H1 (cell line): ENCODE measurements at regions not wholly inside any gene's neighbourhood (a gene's known extent, or its start where the extent isn't known, plus 50 kb on each side); places are given as distances from the start of the nearest gene placed in this dataset.

ENCODE experiments used
- CTCF ChIA-PET: fragments of 300-600 bp; sonication (Branson Sonifier 250); formaldehyde crosslinking; loops from one replicate; lab custom pipeline; 2021; ENCODE audit not compliant: partially characterized antibody; lab: Charles Lee
- POLR2A ChIA-PET: fragments of 300-600 bp; sonication (Branson Sonifier 250); formaldehyde crosslinking; loops from one replicate; lab custom pipeline; 2021; ENCODE audit warnings: inconsistent platforms; ENCODE audit not compliant: partially characterized antibody; lab: Charles Lee
- DNase-seq, 2 experiments: peaks; one replicate each; pipeline versions ENCODE4 v3.0.0 to v3.0.0-alpha.2; 2010 to 2022; ENCODE audit warnings: low spot score in 2 of 2, low read depth in 1 of 2, mixed read lengths in 1 of 2
- FAIRE-seq: peaks from 2 replicates; lab custom pipeline; 2011; peaks lifted over from hg19 to GRCh38; lab: Jason Lieb, UNC
- H2AFZ ChIP-seq: 2 replicates; pipeline ENCODE4 v1.8.1; 2012; ENCODE audit warnings: low read length, inconsistent platforms
- H2AK5ac ChIP-seq: 2 replicates; pipeline ENCODE4 v1.6.1; 2013; ENCODE audit warnings: low read depth, low read length
- H2BK120ac ChIP-seq: replicated peaks from 2 replicates; pipeline ENCODE3; 2013; ENCODE audit warnings: low read depth, low read length, inconsistent platforms
- H2BK12ac ChIP-seq: 2 replicates; pipeline ENCODE4 v1.6.1; 2013; ENCODE audit warnings: low read depth, low read length
- H2BK15ac ChIP-seq: 2 replicates; pipeline ENCODE4 v1.6.1; 2013; ENCODE audit warnings: low read length
- H2BK20ac ChIP-seq: 2 replicates; pipeline ENCODE4 v1.6.1; 2013; ENCODE audit warnings: low read length
- H2BK5ac ChIP-seq: 2 replicates; pipeline ENCODE4 v1.6.1; 2013; ENCODE audit warnings: low read depth, low read length
- H3K14ac ChIP-seq: 2 replicates; pipeline ENCODE4 v1.6.1; 2013; ENCODE audit warnings: inconsistent platforms; ENCODE audit not compliant: insufficient read length
- H3K18ac ChIP-seq: 2 replicates; pipeline ENCODE4 v1.6.1; 2013; ENCODE audit warnings: low read length; ENCODE audit errors: extremely low read depth
- H3K23ac ChIP-seq: 2 replicates; pipeline ENCODE4 v1.6.1; 2013; ENCODE audit warnings: inconsistent platforms; ENCODE audit not compliant: insufficient read length
- H3K23me2 ChIP-seq: 2 replicates; pipeline ENCODE4 v1.6.1; 2013; ENCODE audit warnings: low read depth, low read length
- H3K27ac ChIP-seq: 2 replicates; pipeline ENCODE4 v1.6.1; 2011; ENCODE audit warnings: low read depth, low read length, inconsistent platforms
- H3K27me3 ChIP-seq, 4 experiments: replicated peaks in 1 of 4; 1 replicate in 1 of 4; 2 replicates in 3 of 4; pipeline versions ENCODE4 v1.6.1 to v1.8.1; 2011 to 2013; ENCODE audit warnings: low read length in 3 of 4, mild to moderate bottlenecking in 3 of 4, inconsistent platforms in 2 of 4, mixed read lengths in 2 of 4, moderate library complexity in 1 of 4; ENCODE audit not compliant: control insufficient read depth in 3 of 4, insufficient read depth in 3 of 4; ENCODE audit errors: extremely low read depth in 1 of 4
- H3K36me3 ChIP-seq, 4 experiments: 2 replicates each; pipeline versions ENCODE4 v1.6.1 to v1.8.1; 2011 to 2013; ENCODE audit warnings: mild to moderate bottlenecking in 4 of 4, low read length in 3 of 4, moderate library complexity in 2 of 4, control low read depth in 1 of 4, inconsistent platforms in 1 of 4; ENCODE audit not compliant: insufficient read depth in 4 of 4, control insufficient read depth in 2 of 4
- H3K4ac ChIP-seq: replicated peaks from 2 replicates; pipeline ENCODE3; 2013; ENCODE audit warnings: low read length, low read depth, mixed read lengths, inconsistent platforms; ENCODE audit not compliant: insufficient read length
- H3K4me1 ChIP-seq, 4 experiments: replicated peaks in 1 of 4; 1 replicate in 1 of 4; 2 replicates in 3 of 4; pipeline versions ENCODE4 v1.6.1 to v1.8.1; 2011 to 2013; ENCODE audit warnings: low read length in 3 of 4, inconsistent platforms in 2 of 4, mixed read lengths in 1 of 4; ENCODE audit not compliant: insufficient read depth in 4 of 4, control insufficient read depth in 3 of 4
- H3K4me2 ChIP-seq, 2 experiments: 2 replicates each; pipeline versions ENCODE4 v1.6.1 to v1.8.1; 2011 to 2013; ENCODE audit warnings: low read depth in 2 of 2, low read length in 2 of 2, control low read depth in 1 of 2, inconsistent platforms in 1 of 2, mild to moderate bottlenecking in 1 of 2; ENCODE audit not compliant: insufficient read depth in 1 of 2
- H3K4me3 ChIP-seq, 4 experiments: fragments of 200-600, 300-600 bp in 1 of 4; sonication (generic), shearing (Covaris generic), sonication (Bioruptor Twin) in 1 of 4; 2 replicates each; pipeline versions ENCODE4 v1.5.1 to v1.8.1; 2011 to 2016; ENCODE audit warnings: low read length in 4 of 4, low read depth in 3 of 4, control low read depth in 2 of 4, inconsistent platforms in 2 of 4, mild to moderate bottlenecking in 2 of 4, mixed read lengths in 1 of 4, moderate library complexity in 1 of 4; ENCODE audit not compliant: insufficient read depth in 2 of 4; ENCODE audit errors: extremely low read depth in 1 of 4
- H3K56ac ChIP-seq: replicated peaks from 2 replicates; pipeline ENCODE3; 2013; ENCODE audit warnings: low read depth, mild to moderate bottlenecking, mixed read lengths, low read length, inconsistent platforms; ENCODE audit not compliant: insufficient read length
- H3K79me1 ChIP-seq: 2 replicates; pipeline ENCODE4 v1.6.1; 2013; ENCODE audit warnings: low read depth, low read length, control low read depth
- H3K79me2 ChIP-seq, 2 experiments: 2 replicates each; pipeline versions ENCODE4 v1.6.1 to v1.8.1; 2012 to 2013; ENCODE audit warnings: low read length in 2 of 2, mild to moderate bottlenecking in 2 of 2, inconsistent platforms in 1 of 2; ENCODE audit not compliant: insufficient read depth in 2 of 2, control insufficient read depth in 1 of 2
- H3K9ac ChIP-seq, 4 experiments: replicated peaks in 1 of 4; 1 replicate in 1 of 4; 2 replicates in 3 of 4; pipeline versions ENCODE4 v1.6.1 to v1.8.1; 2011 to 2013; ENCODE audit warnings: low read depth in 3 of 4, low read length in 3 of 4, control low read depth in 2 of 4, mild to moderate bottlenecking in 2 of 4, moderate library complexity in 2 of 4, inconsistent platforms in 1 of 4; ENCODE audit errors: extremely low read depth in 1 of 4
- H3K9me3 ChIP-seq, 2 experiments: 2 replicates each; pipeline versions ENCODE4 v1.6.1 to v1.8.1; 2012 to 2013; ENCODE audit warnings: mild to moderate bottlenecking in 2 of 2, moderate library complexity in 2 of 2, control low read depth in 1 of 2, inconsistent platforms in 1 of 2, low read depth in 1 of 2, low read length in 1 of 2, mixed read lengths in 1 of 2; ENCODE audit not compliant: insufficient read depth in 2 of 2
- H4K20me1 ChIP-seq, 2 experiments: replicated peaks in 1 of 2; 2 replicates each; pipeline versions ENCODE3 to v1.8.1; 2011 to 2013; ENCODE audit warnings: inconsistent platforms in 2 of 2, low read length in 2 of 2, mild to moderate bottlenecking in 1 of 2; ENCODE audit not compliant: insufficient read depth in 2 of 2, control insufficient read depth in 1 of 2
- H4K5ac ChIP-seq: 2 replicates; pipeline ENCODE4 v1.6.1; 2013; ENCODE audit warnings: low read length, low read depth, mixed read lengths, inconsistent platforms; ENCODE audit not compliant: insufficient read length
- H4K8ac ChIP-seq: 2 replicates; pipeline ENCODE4 v1.8.0; 2013; ENCODE audit warnings: mild to moderate bottlenecking, moderate library complexity, low read length, inconsistent platforms; ENCODE audit not compliant: insufficient read depth; ENCODE audit errors: extremely low read depth
- H4K91ac ChIP-seq: replicated peaks from 2 replicates; pipeline ENCODE3; 2013; ENCODE audit warnings: low read length, mixed read lengths, inconsistent platforms; ENCODE audit not compliant: insufficient read length
- GABPA ChIP-seq: IDR thresholded peaks from 2 replicates; pipeline ENCODE4 v1.6.1; 2011; ENCODE audit warnings: mild to moderate bottlenecking, low read length, moderate library complexity, borderline replicate concordance; ENCODE audit not compliant: insufficient read depth
- JUN ChIP-seq: IDR thresholded peaks from 2 replicates; pipeline ENCODE4 v1.6.1; 2011; ENCODE audit warnings: low read depth, mild to moderate bottlenecking, improper control_type of control experiment, low read length
- MAX ChIP-seq: IDR thresholded peaks from 2 replicates; pipeline ENCODE4 v1.6.1; 2012; ENCODE audit warnings: inconsistent platforms
- PHF8 ChIP-seq: fragments of 200-600 bp; sonication (generic); conservative IDR thresholded peaks from 2 replicates; pipeline ENCODE4 v1.7.1; 2012; ENCODE audit warnings: low read depth, mild to moderate bottlenecking, inconsistent platforms, low read length, moderate library complexity
- RAD21 ChIP-seq, 2 experiments: IDR thresholded peaks in 1 of 2; conservative IDR thresholded peaks in 1 of 2; 2 replicates each; pipeline ENCODE4 v1.6.1; 2011; ENCODE audit warnings: low read depth in 2 of 2, low read length in 2 of 2, improper control_type of control experiment in 1 of 2, inconsistent platforms in 1 of 2, mild to moderate bottlenecking in 1 of 2, moderate library complexity in 1 of 2
- RFX5 ChIP-seq: IDR thresholded peaks from 2 replicates; pipeline ENCODE4 v1.6.1; 2011; ENCODE audit warnings: low read depth, low read length, improper control_type of control experiment, borderline replicate concordance
- SUZ12 ChIP-seq: fragments of 200-600 bp; sonication (generic); IDR thresholded peaks from 2 replicates; pipeline ENCODE4 v1.6.1; 2012; ENCODE audit warnings: mild to moderate bottlenecking, inconsistent platforms, low read length, moderate library complexity, mixed read lengths
- TEAD4 ChIP-seq: IDR thresholded peaks from 2 replicates; pipeline ENCODE4 v1.6.1; 2012; ENCODE audit warnings: low read depth, low read length, inconsistent platforms, mixed read lengths
- USF2 ChIP-seq: IDR thresholded peaks from 2 replicates; pipeline ENCODE4 v1.6.1; 2011; ENCODE audit warnings: low read length, improper control_type of control experiment
- WGBS, 2 experiments: shearing (Covaris generic) in 1 of 2; methylation state at CpG; one replicate each; pipeline versions ENCODE4 v1.1.6 to v1.1.7; 2013 to 2015; ENCODE audit warnings: low lambda C conversion rate in 2 of 2, mixed read lengths in 2 of 2, inconsistent platforms in 1 of 2, low coverage in 1 of 2, missing lambda C conversion rate in 1 of 2; ENCODE audit not compliant: insufficient replicate concordance in 2 of 2, insufficient coverage in 1 of 2, insufficient read length in 1 of 2; ENCODE audit errors: extremely low coverage in 1 of 2, missing lambda C conversion rate in 1 of 2; 5-methylcytosine and 5-hydroxymethylcytosine counted together

GRCh38 chr11:119783466-119784400 lies 54.7 kb upstream of the NECTIN1 start:
- Histone ChIP-seq H3K23ac (no peak overlapping the region), H2AFZ (no peak overlapping the region), H3K79me2 (no peaks in the 10 kb centered on the region), H3K36me3 (no peaks in the 10 kb centered on the region), H3K27ac (no peak overlapping the region), H4K8ac (no peak overlapping the region), H2BK12ac (no peak overlapping the region), H3K56ac (no peak overlapping the region), H3K27me3 (peaks cover 0 to 5% (median 2%) of the 10 kb centered on the region in 4 experiments; a peak in 2 of 7 replicates), H4K20me1 (no peaks in the 10 kb centered on the region), H3K23me2 (no peaks in the 10 kb centered on the region), H2BK5ac (no peak overlapping the region), H3K79me1 (no peaks in the 10 kb centered on the region), H4K5ac (no peak overlapping the region), H3K4me1 (peaks cover 0 to 15% (median 0%) of the 10 kb centered on the region in 4 experiments; a peak in 3 of 7 replicates), H3K18ac (no peak overlapping the region), H2BK120ac (no peak overlapping the region), H3K14ac (no peak overlapping the region), H3K4me3 (no peak overlapping the region), H2BK20ac (no peak overlapping the region), H3K4ac (no peak overlapping the region), H3K4me2 (no peak overlapping the region), H2BK15ac (no peak overlapping the region), H3K9ac (no peak overlapping the region), H3K9me3 (no peaks in the 10 kb centered on the region), H4K91ac (no peak overlapping the region), H2AK5ac (no peak overlapping the region)
- FAIRE-seq (no peak), DNase-seq (no peak)
- 94% methylated on average over 8 of the region's 8 CpGs; no CpG with 5 or more reads in 1 of the 2 experiments for WGBS, 2 experiments
- CTCF ChIA-PET = interaction anchor here (1.2 to 2.2 kb wide), 4 partner anchors 9 to 216 kb away, joined by 3 to 11 read pairs (median 5); partner anchors contain the start of gene NECTIN1
- POLR2A ChIA-PET = interaction anchor here (0.6 to 2.6 kb wide), 2 partner anchors 9 to 13 kb away, joined by 3 to 6 read pairs; no protein-coding TSS in a partner anchor
- no peak for TF ChIP-seq MAX
- no peak for TF ChIP-seq PHF8
- TF ChIP-seq RFX5 = no peak
- TF ChIP-seq SUZ12 = no peak
- TF ChIP-seq GABPA = no peak
- TF ChIP-seq JUN = no peak
- TF ChIP-seq RAD21 (IDR thresholded peaks at IDR 0.05 in 1 of 2, conservative IDR thresholded peaks at IDR 0.05 in 1 of 2; ENCODE audit: low read depth in 2 of 2, low read length in 2 of 2) = no peak
- no peak for TF ChIP-seq USF2
- TF ChIP-seq TEAD4 = no peak
